Endodermal cell (in vitro differentiated cells): ENCODE measurements at regions not wholly inside any gene's neighbourhood (a gene's known extent, or its start where the extent isn't known, plus 50 kb on each side); places are given as distances from the start of the nearest gene placed in this dataset.

Experiments used
- DNase-seq: peaks from one replicate; pipeline ENCODE4 v3.0.0-alpha.2; 2017
- H3K27ac ChIP-seq: 2 replicates; pipeline ENCODE4 v1.5.1; 2013; ENCODE audit warnings: mild to moderate bottlenecking, low read depth, low read length, moderate library complexity
- H3K27me3 ChIP-seq: 2 replicates; pipeline ENCODE4 v1.6.1; 2013; ENCODE audit warnings: mild to moderate bottlenecking, low read length, moderate library complexity; ENCODE audit not compliant: insufficient read depth, control insufficient read depth, poor library complexity, severe bottlenecking
- H3K36me3 ChIP-seq: 2 replicates; pipeline ENCODE4 v1.7.0; 2013; ENCODE audit warnings: mild to moderate bottlenecking, low read length, moderate library complexity; ENCODE audit not compliant: control insufficient read depth, insufficient read depth
- H3K4me1 ChIP-seq: one replicate; pipeline ENCODE4 v1.7.0; 2013; ENCODE audit warnings: low read length; ENCODE audit not compliant: control insufficient read depth, insufficient read depth
- H3K4me3 ChIP-seq: 2 replicates; pipeline ENCODE4 v1.5.1; 2013; ENCODE audit warnings: mild to moderate bottlenecking, low read length, moderate library complexity
- H3K9ac ChIP-seq: 2 replicates; pipeline ENCODE4 v1.6.1; 2013; ENCODE audit warnings: mild to moderate bottlenecking, low read length, moderate library complexity; ENCODE audit not compliant: poor library complexity, severe bottlenecking; ENCODE audit errors: extremely low read depth
- H3K9me3 ChIP-seq: 2 replicates; pipeline ENCODE4 v1.6.1; 2013; ENCODE audit warnings: mild to moderate bottlenecking, low read length, moderate library complexity; ENCODE audit not compliant: control insufficient read depth
- H3K27ac Mint-ChIP-seq: 2 replicates; pipeline ENCODE4 v1.8.0; 2020; ENCODE audit warnings: mixed read lengths
- H3K27me3 Mint-ChIP-seq: 2 replicates; pipeline ENCODE4 v1.8.0; 2021; ENCODE audit warnings: mild to moderate bottlenecking, mixed read lengths; ENCODE audit not compliant: insufficient read depth
- H3K36me3 Mint-ChIP-seq: 2 replicates; pipeline ENCODE4 v1.8.0; 2020; ENCODE audit warnings: low read depth, mixed read lengths
- H3K4me1 Mint-ChIP-seq: 2 replicates; pipeline ENCODE4 v1.8.0; 2020; ENCODE audit warnings: mixed read lengths
- H3K4me3 Mint-ChIP-seq: 2 replicates; pipeline ENCODE4 v1.8.0; 2020; ENCODE audit warnings: mild to moderate bottlenecking, moderate library complexity, mixed read lengths
- H3K9me3 Mint-ChIP-seq: 2 replicates; pipeline ENCODE4 v1.8.0; 2020; ENCODE audit warnings: mild to moderate bottlenecking, mixed read lengths
- WGBS, 2 experiments: methylation state at CpG; one replicate each; pipeline versions ENCODE4 v1.1.5 to v1.1.7; 2013; ENCODE audit warnings: missing lambda C conversion rate in 2 of 2, mixed read lengths in 1 of 2; ENCODE audit not compliant: insufficient coverage in 1 of 2, insufficient read length in 1 of 2; 5-methylcytosine and 5-hydroxymethylcytosine counted together
- TF ChIP-seq, protein P1 (sequence below): fragments of 200-600 bp; sonication (generic); conservative IDR thresholded peaks from 2 replicates; pipeline ENCODE4 v1.5.0; 2021; ENCODE audit warnings: antibody characterized with exemption, mild to moderate bottlenecking

- no peaks in the 10 kb centered on the region for H3K36me3 Mint-ChIP-seq
These were observed 465.8 kb upstream of the ROBO1 start for GRCh38 chr3:80233576-80233975.

DNA sequence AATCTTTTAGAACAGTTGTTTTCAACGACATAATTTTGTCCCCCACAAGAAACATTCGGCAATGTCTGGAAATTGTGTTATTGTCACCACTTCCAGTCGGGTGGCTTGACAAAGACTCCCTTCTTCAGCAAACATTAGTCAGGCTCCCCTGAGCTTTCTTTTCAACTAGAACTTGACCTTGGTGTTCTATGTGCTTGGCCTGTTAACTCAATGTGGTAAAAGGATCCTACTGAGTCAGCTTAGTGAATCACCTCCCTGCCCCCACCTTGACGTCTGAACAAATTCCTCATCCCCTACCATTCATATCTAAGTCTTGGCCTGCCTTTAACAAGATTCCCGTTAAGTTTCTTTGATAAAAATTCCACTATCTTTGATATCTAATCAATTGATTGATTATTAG lies 465.0 kb upstream of the ROBO1 start:
- Histone ChIP-seq H3K36me3 (no peaks in the 10 kb centered on the region), H3K27me3 (peaks cover 32% of the 10 kb centered on the region), H3K9me3 (peaks cover 9% of the 10 kb centered on the region), H3K4me1 (peaks cover 12% of the 10 kb centered on the region), H3K4me3 (peak overlapping the region; percentile 65), H3K27ac (no peak overlapping the region), H3K9ac (no peak overlapping the region)
- 17 to 38% methylated on average over 1 to 4 of the region's 5 CpGs for WGBS, 2 experiments
- H3K4me3 Mint-ChIP-seq: no peak overlapping the region
- peaks cover 22% of the 10 kb centered on the region for H3K4me1 Mint-ChIP-seq
- no peak overlapping the region for H3K27ac Mint-ChIP-seq
- peaks cover 37% of the 10 kb centered on the region for H3K27me3 Mint-ChIP-seq
- peak; percentile 56 for DNase-seq
- peaks cover 3% of the 10 kb centered on the region for H3K9me3 Mint-ChIP-seq
- TF ChIP-seq, protein P1, sequence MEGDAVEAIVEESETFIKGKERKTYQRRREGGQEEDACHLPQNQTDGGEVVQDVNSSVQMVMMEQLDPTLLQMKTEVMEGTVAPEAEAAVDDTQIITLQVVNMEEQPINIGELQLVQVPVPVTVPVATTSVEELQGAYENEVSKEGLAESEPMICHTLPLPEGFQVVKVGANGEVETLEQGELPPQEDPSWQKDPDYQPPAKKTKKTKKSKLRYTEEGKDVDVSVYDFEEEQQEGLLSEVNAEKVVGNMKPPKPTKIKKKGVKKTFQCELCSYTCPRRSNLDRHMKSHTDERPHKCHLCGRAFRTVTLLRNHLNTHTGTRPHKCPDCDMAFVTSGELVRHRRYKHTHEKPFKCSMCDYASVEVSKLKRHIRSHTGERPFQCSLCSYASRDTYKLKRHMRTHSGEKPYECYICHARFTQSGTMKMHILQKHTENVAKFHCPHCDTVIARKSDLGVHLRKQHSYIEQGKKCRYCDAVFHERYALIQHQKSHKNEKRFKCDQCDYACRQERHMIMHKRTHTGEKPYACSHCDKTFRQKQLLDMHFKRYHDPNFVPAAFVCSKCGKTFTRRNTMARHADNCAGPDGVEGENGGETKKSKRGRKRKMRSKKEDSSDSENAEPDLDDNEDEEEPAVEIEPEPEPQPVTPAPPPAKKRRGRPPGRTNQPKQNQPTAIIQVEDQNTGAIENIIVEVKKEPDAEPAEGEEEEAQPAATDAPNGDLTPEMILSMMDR: no peak
- H3K36me3 Mint-ChIP-seq: no peaks in the 10 kb centered on the region

More at GRCh38 chr3:80233576-80233975, 465.8 kb upstream of the ROBO1 start:
- Mint-ChIP-seq H3K27me3 (peaks cover 42% of the 10 kb centered on the region), H3K9me3 (peaks cover 3% of the 10 kb centered on the region), H3K27ac (no peak overlapping the region), H3K4me3 (no peak overlapping the region), H3K4me1 (peaks cover 22% of the 10 kb centered on the region)
- Histone ChIP-seq H3K27me3 (peaks cover 41% of the 10 kb centered on the region), H3K9me3 (peaks cover 9% of the 10 kb centered on the region), H3K27ac (no peak overlapping the region), H3K9ac (no peak overlapping the region), H3K4me1 (peaks cover 12% of the 10 kb centered on the region), H3K36me3 (no peaks in the 10 kb centered on the region), H3K4me3 (no peak overlapping the region)
- DNase-seq: no peak
- TF ChIP-seq, protein P1: no peak
- WGBS, 2 experiments: 93 to 100% methylated on average over 1 to 2 of the region's 2 CpGs

- Mint-ChIP-seq H3K4me3 (no peak overlapping the region), H3K4me1 (peaks cover 18% of the 10 kb centered on the region), H3K36me3 (no peaks in the 10 kb centered on the region), H3K27me3 (peaks cover 24% of the 10 kb centered on the region), H3K9me3 (peaks cover 3% of the 10 kb centered on the region), H3K27ac (no peak overlapping the region)
- Histone ChIP-seq H3K9ac (no peak overlapping the region), H3K27ac (no peak overlapping the region), H3K4me1 (peaks cover 12% of the 10 kb centered on the region), H3K9me3 (peaks cover 9% of the 10 kb centered on the region), H3K27me3 (peaks cover 15% of the 10 kb centered on the region), H3K36me3 (no peaks in the 10 kb centered on the region), H3K4me3 (no peak overlapping the region)
- TF ChIP-seq, protein P1: no peak
- WGBS, 2 experiments: 87 to 100% methylated on average over 1 to 2 of the region's 2 CpGs
- no peak for DNase-seq
These were observed 463.2 kb upstream of the ROBO1 start for GRCh38 chr3:80230962-80231361.
